ENCODE measurements at regions not wholly inside any gene's neighbourhood (a gene's known extent, or its start where the extent isn't known, plus 50 kb on each side); places are given as distances from the start of the nearest gene placed in this dataset.

- H3K4me3 ChIP-seq (ENCODE audit: control insufficient read depth in 1 of 2, extremely low read depth in 1 of 2, low read length in 1 of 2): peak overlapping the region in 1 of 2 donors; percentile 29
- H3K9me3 ChIP-seq: no peaks in the 10 kb centered on the region
- H3K36me3 ChIP-seq (ENCODE audit: control insufficient read depth in 2 of 2, extremely low read depth in 1 of 2, insufficient read depth in 1 of 2, low read length in 1 of 2): no peaks in the 10 kb centered on the region
- ChIA-PET POLR2A (no interaction called here), CTCF (interaction anchor here in 1 of 2 donors (0.5 kb wide), 1 partner anchor 1057 kb away, joined by 3 read pairs; no protein-coding TSS in a partner anchor)
- H3K27me3 Mint-ChIP-seq: no peaks in the 10 kb centered on the region
- WGBS (ENCODE audit: insufficient coverage): 40% methylated on average over 8 of the region's 15 CpGs
- no peaks in the 10 kb centered on the region for H3K27me3 ChIP-seq (replicated peaks in 1 of 2; ENCODE audit: control insufficient read depth in 2 of 2, extremely low read depth in 1 of 2, insufficient read depth in 2 of 2, low read length in 1 of 2)
- H3K27ac ChIP-seq (ENCODE audit: low read length): peak overlapping the region; percentile 16
- H3K4me1 Mint-ChIP-seq: peaks cover 28 to 30% (median 29%) of the 10 kb centered on the region in 3 donors
- no peaks in the 10 kb centered on the region for H3K9me3 Mint-ChIP-seq
- peak overlapping the region; percentile 84 to 85 for H3K27ac Mint-ChIP-seq
- peak in 4 of 35 experiments; percentile 6 to 35 (median 12) for DNase-seq
- no peaks in the 10 kb centered on the region for H3K36me3 Mint-ChIP-seq
- peak overlapping the region; percentile 67 to 74 (median 73) for H3K4me3 Mint-ChIP-seq
- H3K4me1 ChIP-seq (ENCODE audit: control insufficient read depth in 1 of 2, extremely low read depth in 1 of 2, insufficient read depth in 2 of 2, low read length in 2 of 2): peaks cover 0 to 9% of the 10 kb centered on the region in 2 experiments
- ATAC-seq (replicated peaks in 1 of 4): peak; percentile 60 to 77 (median 70)
These were observed 250.0 kb upstream of the KLF6 start for GRCh38 chr10:4034907-4035598.

GRCh38 chr10:4033341-4033896 is 248.4 kb upstream of the KLF6 start:
- no peak overlapping the region for H3K4me3 ChIP-seq (ENCODE audit: control insufficient read depth in 1 of 2, extremely low read depth in 1 of 2, low read length in 1 of 2)
- 47% methylated on average over 4 of the region's 8 CpGs for WGBS (ENCODE audit: insufficient coverage)
- ATAC-seq (replicated peaks in 1 of 4): peak in 3 of 4 experiments; percentile 10 to 45 (median 15)
- Mint-ChIP-seq H3K4me1 (peaks cover 28 to 30% (median 29%) of the 10 kb centered on the region in 3 donors), H3K36me3 (no peaks in the 10 kb centered on the region), H3K4me3 (peak overlapping the region in 2 of 3 donors; percentile 38 to 74), H3K27me3 (no peaks in the 10 kb centered on the region), H3K9me3 (no peaks in the 10 kb centered on the region), H3K27ac (peak overlapping the region; percentile 68 to 88)
- H3K27ac ChIP-seq (ENCODE audit: low read length): peak overlapping the region; percentile 27
- CTCF ChIA-PET: no interaction called here
- no peaks in the 10 kb centered on the region for H3K36me3 ChIP-seq (ENCODE audit: control insufficient read depth in 2 of 2, extremely low read depth in 1 of 2, insufficient read depth in 1 of 2, low read length in 1 of 2)
- no peaks in the 10 kb centered on the region for H3K27me3 ChIP-seq (replicated peaks in 1 of 2; ENCODE audit: control insufficient read depth in 2 of 2, extremely low read depth in 1 of 2, insufficient read depth in 2 of 2, low read length in 1 of 2)
- no peaks in the 10 kb centered on the region for H3K9me3 ChIP-seq
- POLR2A ChIA-PET: no interaction called here
- no peak for DNase-seq
- peaks cover 0 to 9% of the 10 kb centered on the region in 2 experiments for H3K4me1 ChIP-seq (ENCODE audit: control insufficient read depth in 1 of 2, extremely low read depth in 1 of 2, insufficient read depth in 2 of 2, low read length in 2 of 2)

GRCh38 chr10:4029866-4030265 is 244.9 kb upstream of the KLF6 start:
- ATAC-seq (replicated peaks in 1 of 4) (no peak), DNase-seq (no peak)
- H3K36me3 ChIP-seq (ENCODE audit: control insufficient read depth in 2 of 2, extremely low read depth in 1 of 2, insufficient read depth in 1 of 2, low read length in 1 of 2): no peaks in the 10 kb centered on the region
- Mint-ChIP-seq H3K36me3 (no peaks in the 10 kb centered on the region), H3K27me3 (no peaks in the 10 kb centered on the region), H3K27ac (no peak overlapping the region), H3K4me1 (peaks cover 16 to 21% (median 20%) of the 10 kb centered on the region in 3 donors), H3K9me3 (no peaks in the 10 kb centered on the region), H3K4me3 (no peak overlapping the region)
- POLR2A ChIA-PET: no interaction called here
- H3K27me3 ChIP-seq (replicated peaks in 1 of 2; ENCODE audit: control insufficient read depth in 2 of 2, extremely low read depth in 1 of 2, insufficient read depth in 2 of 2, low read length in 1 of 2): no peaks in the 10 kb centered on the region
- H3K27ac ChIP-seq (ENCODE audit: low read length): no peak overlapping the region
- no peaks in the 10 kb centered on the region for H3K9me3 ChIP-seq
- no peak overlapping the region for H3K4me3 ChIP-seq (ENCODE audit: control insufficient read depth in 1 of 2, extremely low read depth in 1 of 2, low read length in 1 of 2)
- CTCF ChIA-PET: no interaction called here
- 100% methylated on average over 5 of the region's 8 CpGs for WGBS (ENCODE audit: insufficient coverage)
- H3K4me1 ChIP-seq (ENCODE audit: control insufficient read depth in 1 of 2, extremely low read depth in 1 of 2, insufficient read depth in 2 of 2, low read length in 2 of 2): peaks cover 0 to 9% of the 10 kb centered on the region in 2 experiments

- H3K27me3 ChIP-seq (replicated peaks in 1 of 2; ENCODE audit: control insufficient read depth in 2 of 2, extremely low read depth in 1 of 2, insufficient read depth in 2 of 2, low read length in 1 of 2): no peaks in the 10 kb centered on the region
- Mint-ChIP-seq H3K27me3 (no peaks in the 10 kb centered on the region), H3K4me1 (peaks cover 8 to 13% (median 13%) of the 10 kb centered on the region in 3 donors), H3K4me3 (no peak overlapping the region), H3K36me3 (no peaks in the 10 kb centered on the region), H3K9me3 (no peaks in the 10 kb centered on the region), H3K27ac (no peak overlapping the region)
- WGBS (ENCODE audit: insufficient coverage): 100% methylated on average over 2 of the region's 6 CpGs
- no peak for ATAC-seq (replicated peaks in 1 of 4)
- H3K9me3 ChIP-seq: no peaks in the 10 kb centered on the region
- H3K27ac ChIP-seq (ENCODE audit: low read length): no peak overlapping the region
- CTCF ChIA-PET: no interaction called here
- POLR2A ChIA-PET: no interaction called here
- H3K36me3 ChIP-seq (ENCODE audit: control insufficient read depth in 2 of 2, extremely low read depth in 1 of 2, insufficient read depth in 1 of 2, low read length in 1 of 2): no peaks in the 10 kb centered on the region
- no peak for DNase-seq
- no peak overlapping the region for H3K4me3 ChIP-seq (ENCODE audit: control insufficient read depth in 1 of 2, extremely low read depth in 1 of 2, low read length in 1 of 2)
- peaks cover 0 to 8% of the 10 kb centered on the region in 2 experiments for H3K4me1 ChIP-seq (ENCODE audit: control insufficient read depth in 1 of 2, extremely low read depth in 1 of 2, insufficient read depth in 2 of 2, low read length in 2 of 2)
These were observed 244.0 kb upstream of the KLF6 start for GRCh38 chr10:4028854-4029583.

- no peak overlapping the region for H3K27ac Mint-ChIP-seq
- CTCF ChIA-PET: no interaction called here
- POLR2A ChIA-PET: no interaction called here
- ATAC-seq (replicated peaks in 1 of 4) (no peak), DNase-seq (no peak)
- H3K9me3 Mint-ChIP-seq: no peaks in the 10 kb centered on the region
- H3K4me3 ChIP-seq (ENCODE audit: control insufficient read depth in 1 of 2, extremely low read depth in 1 of 2, low read length in 1 of 2): no peak overlapping the region
- no peaks in the 10 kb centered on the region for H3K4me1 ChIP-seq (ENCODE audit: control insufficient read depth in 1 of 2, extremely low read depth in 1 of 2, insufficient read depth in 2 of 2, low read length in 2 of 2)
- H3K27me3 Mint-ChIP-seq: no peaks in the 10 kb centered on the region
- 88% methylated on average over 2 of the region's 5 CpGs for WGBS (ENCODE audit: insufficient coverage)
- peaks cover 0 to 5% (median 3%) of the 10 kb centered on the region in 3 donors for H3K4me1 Mint-ChIP-seq
- no peaks in the 10 kb centered on the region for H3K36me3 ChIP-seq (ENCODE audit: control insufficient read depth in 2 of 2, extremely low read depth in 1 of 2, insufficient read depth in 1 of 2, low read length in 1 of 2)
- no peak overlapping the region for H3K4me3 Mint-ChIP-seq
- no peaks in the 10 kb centered on the region for H3K27me3 ChIP-seq (replicated peaks in 1 of 2; ENCODE audit: control insufficient read depth in 2 of 2, extremely low read depth in 1 of 2, insufficient read depth in 2 of 2, low read length in 1 of 2)
- H3K36me3 Mint-ChIP-seq: no peaks in the 10 kb centered on the region
- H3K27ac ChIP-seq (ENCODE audit: low read length): no peak overlapping the region
- H3K9me3 ChIP-seq: no peaks in the 10 kb centered on the region
These were observed 243.0 kb upstream of the KLF6 start for GRCh38 chr10:4028027-4028471.

GRCh38 chr10:4025339-4025738 is 240.3 kb upstream of the KLF6 start:
- no peaks in the 10 kb centered on the region for H3K9me3 ChIP-seq
- POLR2A ChIA-PET: no interaction called here
- H3K36me3 ChIP-seq (ENCODE audit: control insufficient read depth in 2 of 2, extremely low read depth in 1 of 2, insufficient read depth in 1 of 2, low read length in 1 of 2): no peaks in the 10 kb centered on the region
- Mint-ChIP-seq H3K4me3 (no peak overlapping the region), H3K27me3 (no peaks in the 10 kb centered on the region), H3K27ac (no peak overlapping the region), H3K9me3 (peaks cover 0 to 4% (median 0%) of the 10 kb centered on the region in 3 donors), H3K4me1 (peaks cover 0 to 5% (median 0%) of the 10 kb centered on the region in 3 donors), H3K36me3 (no peaks in the 10 kb centered on the region)
- WGBS (ENCODE audit: insufficient coverage): no CpG with 5 or more reads among the region's 4 CpGs
- no peak for DNase-seq
- H3K4me1 ChIP-seq (ENCODE audit: control insufficient read depth in 1 of 2, extremely low read depth in 1 of 2, insufficient read depth in 2 of 2, low read length in 2 of 2): no peaks in the 10 kb centered on the region
- no peak overlapping the region for H3K4me3 ChIP-seq (ENCODE audit: control insufficient read depth in 1 of 2, extremely low read depth in 1 of 2, low read length in 1 of 2)
- H3K27me3 ChIP-seq (replicated peaks in 1 of 2; ENCODE audit: control insufficient read depth in 2 of 2, extremely low read depth in 1 of 2, insufficient read depth in 2 of 2, low read length in 1 of 2): no peaks in the 10 kb centered on the region
- ATAC-seq (replicated peaks in 1 of 4): no peak
- H3K27ac ChIP-seq (ENCODE audit: low read length): no peak overlapping the region
- CTCF ChIA-PET: no interaction called here
